HG02763 (cell line): ENCODE measurements at regions not wholly inside any gene's neighbourhood (a gene's known extent, or its start where the extent isn't known, plus 50 kb on each side); places are given as distances from the start of the nearest gene placed in this dataset.

ENCODE experiments used
- ATAC-seq: cut with Tn5 transposase; IDR thresholded peaks from one replicate; pipeline ENCODE4 v1.9.1; 2021; ENCODE audit warnings: mild to moderate bottlenecking, moderate library complexity; ENCODE audit not compliant: unreplicated experiment

DNA sequence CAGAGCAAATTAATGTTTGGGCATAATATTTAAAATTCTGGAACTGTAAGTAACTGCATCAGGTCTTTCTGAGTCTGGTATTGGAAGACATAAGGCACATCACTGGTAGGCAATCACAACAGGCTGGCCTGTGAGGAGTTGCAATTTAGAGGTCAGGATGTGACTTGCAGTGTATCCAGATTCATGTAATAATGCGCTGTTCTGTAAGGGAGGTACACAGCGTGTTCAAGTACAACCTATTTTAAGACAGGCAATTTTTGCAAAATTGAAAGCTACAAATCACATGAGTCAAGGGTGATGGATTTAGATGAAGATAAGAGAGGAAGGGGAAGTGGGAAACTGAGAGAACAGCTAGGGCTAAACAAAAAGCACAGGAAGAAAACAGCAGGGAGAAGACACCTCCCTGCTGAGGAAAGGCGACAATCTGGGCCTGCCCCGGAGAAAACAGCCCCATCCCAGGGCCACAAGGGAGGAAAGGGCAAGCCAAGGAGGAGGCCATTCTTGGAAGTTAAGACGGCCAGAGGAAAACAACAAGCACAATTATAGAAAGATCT lies 138.1 kb downstream of the LACC1 start:
- no peak for ATAC-seq

GRCh38 chr13:44019651-44020050 lies 139.9 kb downstream of the LACC1 start:
- no peak for ATAC-seq

DNA sequence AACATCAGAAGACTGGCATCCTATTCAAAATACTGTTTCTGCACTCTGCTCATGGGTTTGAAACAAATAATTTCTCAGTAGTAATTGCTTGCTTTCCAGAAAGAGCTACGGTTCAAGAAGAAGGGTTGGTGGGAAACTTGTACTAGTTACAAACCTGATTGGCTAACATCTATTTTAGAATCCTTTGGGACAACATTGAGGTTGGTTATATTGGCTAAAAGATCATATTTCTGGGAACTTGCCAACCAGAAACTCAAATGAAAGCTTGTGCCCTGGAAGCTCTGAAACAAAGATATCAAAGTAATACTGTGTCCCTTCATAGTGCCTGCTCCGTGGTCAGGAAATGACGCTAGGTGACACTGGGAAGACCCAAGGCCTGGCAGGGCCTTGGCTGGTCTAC lies 141.7 kb downstream of the LACC1 start:
- no peak for ATAC-seq

GRCh38 chr13:44022196-44022595 lies 142.5 kb downstream of the LACC1 start:
- ATAC-seq: no peak

DNA sequence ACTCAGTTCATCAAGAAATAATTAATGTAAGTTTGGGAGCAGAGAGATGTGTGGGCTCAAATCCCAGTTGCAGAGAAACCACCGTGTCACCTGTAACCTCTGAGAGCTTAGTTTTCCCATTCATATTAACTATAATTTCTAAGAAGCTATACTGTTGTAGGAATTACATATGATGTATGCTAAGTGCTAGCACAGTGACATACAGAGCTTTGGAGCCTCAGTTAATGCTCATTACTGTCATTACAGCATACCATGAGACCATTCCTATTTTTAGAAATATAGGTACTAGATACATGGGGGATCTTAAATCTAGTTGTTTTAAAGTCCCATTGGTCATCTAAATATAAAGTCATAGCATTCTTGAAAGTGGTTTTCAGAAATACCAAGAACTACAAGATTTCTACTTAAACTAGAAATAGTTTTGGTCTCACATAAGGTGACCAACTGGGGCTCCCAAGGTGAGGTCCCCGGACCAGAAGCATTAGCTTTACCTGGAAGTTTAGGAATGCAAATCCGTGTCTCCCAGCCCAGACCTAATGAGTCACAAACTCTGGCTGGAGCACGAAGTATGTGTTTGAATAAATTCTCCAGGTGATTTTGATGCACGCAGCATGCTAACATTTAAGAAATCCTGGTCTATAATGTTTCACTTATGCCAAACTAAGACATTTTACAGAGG lies 144.6 kb downstream of the LACC1 start:
- ATAC-seq: no peak

- ATAC-seq: no peak
Measured at GRCh38 chr13:44024846-44025195, 145.1 kb downstream of the LACC1 start.

DNA sequence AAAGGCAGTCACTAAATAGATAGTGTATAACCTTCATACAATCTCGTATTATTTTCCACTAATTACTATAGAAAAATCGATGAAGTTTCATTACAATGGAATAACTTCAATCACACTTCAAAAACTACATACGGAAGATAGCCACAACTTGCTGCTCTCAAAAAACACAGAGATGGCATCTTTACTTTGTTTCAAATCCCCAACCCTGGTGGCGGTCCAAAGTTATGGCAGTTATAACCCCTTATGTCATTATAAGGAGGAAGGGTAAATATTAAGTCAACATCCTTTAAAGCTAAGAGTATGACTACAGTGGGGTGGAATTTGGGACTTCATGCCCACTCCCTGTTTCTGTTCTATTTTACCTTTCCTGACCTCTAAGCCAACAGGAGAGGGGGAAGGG lies 146.5 kb downstream of the LACC1 start:
- no peak for ATAC-seq

DNA sequence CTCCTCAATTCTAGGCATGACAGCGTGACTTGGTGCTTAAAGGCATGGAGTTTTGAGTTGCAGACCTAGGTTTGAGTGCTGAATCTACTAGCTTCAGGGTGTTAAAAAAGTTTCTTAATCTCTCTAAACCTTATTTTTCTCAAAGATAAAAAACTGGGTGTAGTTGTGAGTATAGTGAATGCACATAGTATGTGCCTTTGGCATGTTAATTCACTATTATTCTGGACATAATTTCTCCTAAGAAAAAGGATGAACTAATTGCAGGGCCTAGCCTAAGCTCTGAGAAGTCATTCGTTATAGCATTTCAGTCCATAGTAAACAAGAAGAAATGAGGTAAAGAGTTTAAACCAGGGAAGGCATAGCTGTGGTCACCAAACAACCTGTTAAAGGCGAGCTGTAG lies 149.0 kb downstream of the LACC1 start:
- no peak for ATAC-seq

DNA sequence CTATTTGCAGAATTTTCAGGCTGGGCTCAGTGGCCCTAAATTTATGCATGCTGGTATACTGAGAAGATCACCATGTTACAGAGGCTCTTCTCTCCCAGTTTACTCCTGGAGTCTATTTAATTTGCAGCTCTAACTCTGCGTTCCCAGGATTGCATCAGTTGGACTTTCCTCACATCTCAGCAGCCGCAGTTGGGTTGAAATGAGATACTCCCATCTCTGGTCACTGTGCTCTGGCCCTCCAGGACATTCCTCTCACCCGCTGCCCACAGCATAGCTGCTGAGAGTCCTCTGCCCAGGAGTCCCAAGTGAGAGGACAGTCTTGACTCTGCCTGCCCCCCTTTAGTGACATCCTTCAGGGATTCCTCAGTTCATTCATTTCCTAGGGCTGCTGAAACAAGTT lies 150.9 kb downstream of the LACC1 start:
- no peak for ATAC-seq

- no peak for ATAC-seq
Measured at GRCh38 chr13:44031555-44031954, 151.9 kb downstream of the LACC1 start.

- ATAC-seq: no peak
Measured at GRCh38 chr13:44032802-44033201, 153.1 kb downstream of the LACC1 start.

GRCh38 chr13:44035400-44035799 lies 155.7 kb downstream of the LACC1 start:
- ATAC-seq: no peak

GRCh38 chr13:44040070-44040817 lies 160.5 kb downstream of the LACC1 start:
- no peak for ATAC-seq

GRCh38 chr13:44040818-44041100 lies 161.1 kb downstream of the LACC1 start:
- ATAC-seq: no peak

DNA sequence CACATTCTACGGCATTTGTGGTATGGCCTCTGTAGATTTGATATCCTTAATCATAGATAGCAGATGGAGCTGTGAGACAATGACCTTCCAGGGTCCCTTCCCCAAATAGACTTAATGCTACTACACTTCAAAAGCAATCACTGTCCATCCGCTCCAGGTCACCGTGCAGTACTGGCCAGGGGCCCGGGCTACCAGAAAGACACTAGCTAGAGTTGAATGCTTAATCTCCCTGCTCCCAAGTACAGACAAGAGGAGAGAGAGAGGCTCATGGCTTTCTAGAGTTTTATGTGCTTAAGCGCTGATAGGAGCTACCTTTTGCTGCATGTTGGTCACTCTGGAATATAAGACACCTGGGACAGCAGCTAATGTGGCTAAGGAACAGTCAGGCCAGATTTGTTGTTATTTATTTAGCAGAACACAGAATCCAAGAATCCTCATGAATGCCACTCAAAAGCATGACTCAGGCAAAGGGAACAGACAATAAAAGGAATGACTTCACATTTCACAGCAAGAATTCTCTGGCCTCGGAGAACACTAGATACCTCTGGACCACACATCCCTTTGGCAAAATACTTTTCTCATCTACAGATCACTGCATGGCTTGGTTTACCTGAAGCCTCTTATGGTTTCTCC lies 165.0 kb downstream of the LACC1 start:
- no peak for ATAC-seq

DNA sequence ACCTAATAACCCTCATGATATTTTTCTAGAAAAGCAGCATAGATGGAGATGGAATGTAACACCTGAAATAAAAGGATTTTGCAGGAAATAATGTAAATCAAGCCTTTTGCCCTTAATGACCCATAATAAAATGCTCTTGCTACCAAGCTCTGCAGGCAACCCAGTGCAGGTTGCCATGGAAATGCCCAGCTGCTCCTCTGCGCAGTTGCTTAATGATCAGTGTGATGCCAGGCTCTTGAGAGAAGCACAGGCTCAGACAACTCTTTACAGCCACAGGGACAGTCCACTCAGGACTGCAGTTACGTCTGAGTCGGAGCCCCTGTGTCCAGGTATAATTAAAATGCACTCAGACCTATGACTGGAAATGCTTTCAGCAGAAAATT lies 165.5 kb downstream of the LACC1 start:
- ATAC-seq: no peak

DNA sequence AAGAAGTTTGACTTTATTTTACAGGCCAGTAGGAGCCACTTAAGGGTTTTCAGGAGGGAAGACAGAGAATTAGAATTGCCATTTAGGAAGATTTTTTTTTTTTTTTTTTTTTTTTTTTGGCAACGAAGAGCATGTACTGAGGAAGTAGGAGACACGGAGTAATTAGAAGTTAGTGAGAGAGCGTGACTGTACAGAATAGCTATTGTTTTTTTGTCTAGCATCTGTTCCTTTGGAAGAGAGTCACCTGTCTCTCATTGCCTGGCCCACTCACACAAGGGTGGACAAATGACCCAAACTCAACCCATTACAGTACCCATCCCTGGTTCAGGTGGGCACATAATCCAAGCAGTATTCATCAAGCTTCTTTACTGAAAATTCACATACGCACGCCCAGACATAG lies 166.7 kb downstream of the LACC1 start:
- no peak for ATAC-seq

GRCh38 chr13:44048326-44048725 lies 168.6 kb downstream of the LACC1 start:
- ATAC-seq: no peak

DNA sequence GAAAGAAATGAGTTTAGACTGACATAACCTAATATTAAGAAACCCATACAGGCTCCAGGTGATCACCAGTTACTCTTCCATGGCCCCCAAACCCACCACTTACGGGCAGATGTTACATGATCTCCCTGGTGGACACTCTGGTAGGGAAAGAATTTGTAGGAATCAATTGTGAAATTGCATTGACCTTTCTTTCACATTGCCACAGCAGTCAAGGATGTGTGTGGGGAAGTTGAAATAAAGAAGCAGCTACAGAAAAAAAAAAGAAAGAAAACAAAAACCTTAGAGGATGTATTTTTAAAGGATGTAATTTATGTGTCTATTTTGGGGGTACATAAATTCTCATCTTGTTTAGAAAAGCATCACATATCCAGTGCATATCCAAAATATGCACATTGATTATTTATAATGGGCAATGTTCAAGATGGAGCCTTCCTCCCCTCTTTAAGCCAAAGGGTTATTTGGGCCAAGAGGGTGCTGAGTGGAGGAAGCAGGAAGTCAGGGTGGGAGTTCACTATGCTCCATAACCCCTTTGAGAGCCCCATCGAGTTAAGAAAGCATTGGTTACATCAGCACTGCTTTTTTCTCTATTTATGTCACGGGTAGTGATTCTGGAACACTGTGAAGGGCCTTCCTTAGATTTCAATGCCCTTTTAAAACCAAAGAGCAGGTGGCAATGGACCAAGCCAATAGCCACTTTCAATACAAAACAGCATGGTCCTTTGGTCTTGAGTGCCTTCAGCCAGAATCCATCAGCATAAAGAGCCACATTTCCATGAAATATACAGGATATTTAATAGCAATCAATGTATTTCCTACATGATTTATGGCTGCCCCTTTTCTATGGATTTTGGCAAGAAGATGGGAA lies 169.6 kb downstream of the LACC1 start:
- no peak for ATAC-seq

GRCh38 chr13:44050450-44051063 lies 170.9 kb downstream of the LACC1 start:
- ATAC-seq: no peak

- no peak for ATAC-seq
Measured at GRCh38 chr13:44051405-44051804, 171.7 kb downstream of the LACC1 start.
